Ramos (cell line): ENCODE measurements at regions not wholly inside any gene's neighbourhood (a gene's known extent, or its start where the extent isn't known, plus 50 kb on each side); places are given as distances from the start of the nearest gene placed in this dataset.
"Not testable (repeated sequence)": the region's sequence is repeated elsewhere in the genome, so short reads cannot be mapped to it uniquely, and the experiment has no call there.

Experiments
- in situ Hi-C: fragments of 300-500 bp; cut with MboI; formaldehyde crosslinking; loops from one replicate; pipeline ENCODE4 v1.14.3; 2022; ENCODE audit warnings: low sequenced_read_pairs; ENCODE audit not compliant: unreplicated experiment

- in situ Hi-C loops: no loop called here
Observed at GRCh38 chr6:10193321-10193720, 221.6 kb downstream of the TFAP2A start.

GRCh38 chr6:10190042-10190441 lies 224.8 kb downstream of the TFAP2A start:
- in situ Hi-C loops: no loop called here

- in situ Hi-C loops: no loop called here
Observed at GRCh38 chr6:10184371-10185227, 230.3 kb downstream of the TFAP2A start.

- in situ Hi-C loops: no loop called here
Observed at GRCh38 chr6:10180138-10181074, 234.5 kb downstream of the TFAP2A start.

GRCh38 chr6:10177704-10178103 lies 237.2 kb downstream of the TFAP2A start:
- in situ Hi-C loops: no loop called here

GRCh38 chr6:10175362-10175761 lies 239.5 kb downstream of the TFAP2A start:
- in situ Hi-C loops: no loop called here

GRCh38 chr6:10174761-10175160 lies 240.1 kb downstream of the TFAP2A start:
- in situ Hi-C loops: no loop called here

GRCh38 chr6:10174056-10174455 lies 240.8 kb downstream of the TFAP2A start:
- in situ Hi-C loops: no loop called here

GRCh38 chr6:10171706-10172105 lies 243.2 kb downstream of the TFAP2A start:
- in situ Hi-C loops: not testable (repeated sequence)

GRCh38 chr6:10170816-10171215 lies 244.1 kb downstream of the TFAP2A start:
- in situ Hi-C loops: no loop called here

GRCh38 chr6:10166031-10166430 lies 248.8 kb downstream of the TFAP2A start:
- in situ Hi-C loops: no loop called here

- in situ Hi-C loops: no loop called here
Observed at GRCh38 chr6:10163203-10163962, 251.5 kb downstream of the TFAP2A start.

- in situ Hi-C loops: no loop called here
Observed at GRCh38 chr6:10156875-10157274, 258.0 kb downstream of the TFAP2A start.

- in situ Hi-C loops: no loop called here
Observed at GRCh38 chr6:10154251-10154650, 260.6 kb downstream of the TFAP2A start.

- in situ Hi-C loops: no loop called here
Observed at GRCh38 chr6:10151144-10151915, 263.5 kb downstream of the TFAP2A start.

GRCh38 chr6:10149603-10150002 lies 265.3 kb downstream of the TFAP2A start:
- in situ Hi-C loops: no loop called here

- in situ Hi-C loops: no loop called here
Observed at GRCh38 chr6:10146715-10147451, 268.0 kb downstream of the TFAP2A start.

GRCh38 chr6:10144772-10145171 lies 270.1 kb downstream of the TFAP2A start:
- in situ Hi-C loops: no loop called here
